H9 (cell line): ENCODE measurements at regions not wholly inside any gene's neighbourhood (a gene's known extent, or its start where the extent isn't known, plus 50 kb on each side); places are given as distances from the start of the nearest gene placed in this dataset.

Experiments used
- DNase-seq: peaks from one replicate; pipeline ENCODE4 v3.0.0-alpha.2; 2017
- H2AFZ ChIP-seq: one replicate; pipeline ENCODE4 v1.6.1; 2013; ENCODE audit warnings: mild to moderate bottlenecking, low read length, control low read depth, moderate library complexity
- H2AK5ac ChIP-seq: 2 replicates; pipeline ENCODE4 v1.6.1; 2013; ENCODE audit warnings: low read length, control low read depth, mixed read lengths; ENCODE audit not compliant: insufficient read length
- H2BK120ac ChIP-seq: one replicate; pipeline ENCODE4 v1.6.1; 2013; ENCODE audit warnings: low read depth, mild to moderate bottlenecking, low read length, control low read depth, inconsistent platforms; ENCODE audit not compliant: poor library complexity, severe bottlenecking
- H2BK12ac ChIP-seq: 2 replicates; pipeline ENCODE4 v1.6.1; 2013; ENCODE audit warnings: low read length, control low read depth, mixed read lengths, low read depth; ENCODE audit not compliant: insufficient read length
- H2BK15ac ChIP-seq: 2 replicates; pipeline ENCODE4 v1.6.1; 2013; ENCODE audit warnings: low read depth, low read length, control low read depth
- H2BK20ac ChIP-seq: one replicate; pipeline ENCODE4 v1.6.1; 2013; ENCODE audit warnings: low read depth, mild to moderate bottlenecking, low read length, control low read depth, inconsistent platforms; ENCODE audit not compliant: poor library complexity, severe bottlenecking
- H2BK5ac ChIP-seq: 2 replicates; pipeline ENCODE4 v1.6.1; 2013; ENCODE audit warnings: low read length, control low read depth, mixed read lengths; ENCODE audit not compliant: insufficient read length
- H3K14ac ChIP-seq: 2 replicates; pipeline ENCODE4 v1.6.1; 2013; ENCODE audit warnings: low read length, control low read depth; ENCODE audit not compliant: insufficient read depth
- H3K18ac ChIP-seq: 2 replicates; pipeline ENCODE4 v1.6.1; 2013; ENCODE audit warnings: low read depth, mild to moderate bottlenecking, mixed read lengths, low read length, control low read depth; ENCODE audit not compliant: insufficient read length
- H3K23ac ChIP-seq: 2 replicates; pipeline ENCODE4 v1.6.1; 2013; ENCODE audit warnings: low read length, control low read depth, mixed read lengths, low read depth; ENCODE audit not compliant: insufficient read length
- H3K23me2 ChIP-seq: 2 replicates; pipeline ENCODE4 v1.6.1; 2013; ENCODE audit warnings: low read depth, mild to moderate bottlenecking, mixed read lengths, low read length, control low read depth; ENCODE audit not compliant: insufficient read length, poor library complexity, severe bottlenecking
- H3K27ac ChIP-seq: 2 replicates; pipeline ENCODE4 v1.5.1; 2013; ENCODE audit warnings: low read length, control low read depth, mixed read lengths, low read depth; ENCODE audit not compliant: insufficient read length
- H3K27me3 ChIP-seq: 2 replicates; pipeline ENCODE4 v1.6.1; 2013; ENCODE audit warnings: low read length, control low read depth, inconsistent platforms; ENCODE audit not compliant: insufficient read depth
- H3K4ac ChIP-seq: 2 replicates; pipeline ENCODE4 v1.6.1; 2013; ENCODE audit warnings: low read depth, mild to moderate bottlenecking, control low read depth, inconsistent platforms, low read length, moderate library complexity
- H3K4me1 ChIP-seq: 2 replicates; pipeline ENCODE4 v1.6.1; 2013; ENCODE audit warnings: low read length, control low read depth, inconsistent platforms; ENCODE audit not compliant: insufficient read depth
- H3K4me2 ChIP-seq: 2 replicates; pipeline ENCODE4 v1.6.1; 2013; ENCODE audit warnings: low read length, control low read depth, mixed read lengths; ENCODE audit not compliant: insufficient read length, insufficient read depth
- H3K56ac ChIP-seq: 2 replicates; pipeline ENCODE4 v1.6.1; 2013; ENCODE audit warnings: low read depth, mild to moderate bottlenecking, mixed read lengths, low read length, control low read depth; ENCODE audit not compliant: insufficient read length
- H3K79me1 ChIP-seq: 2 replicates; pipeline ENCODE4 v1.6.1; 2013; ENCODE audit warnings: low read depth, mild to moderate bottlenecking, moderate library complexity, low read length, control low read depth, inconsistent platforms; ENCODE audit not compliant: insufficient read depth, poor library complexity, severe bottlenecking
- H3K79me2 ChIP-seq: 2 replicates; pipeline ENCODE4 v1.6.1; 2013; ENCODE audit warnings: low read length, control low read depth, inconsistent platforms; ENCODE audit not compliant: insufficient read depth
- H3K9ac ChIP-seq: 2 replicates; pipeline ENCODE4 v1.6.1; 2013; ENCODE audit warnings: low read length, control low read depth, mixed read lengths; ENCODE audit not compliant: insufficient read length; ENCODE audit errors: extremely low read depth
- H3K9me3 ChIP-seq: one replicate; pipeline ENCODE4 v1.6.1; 2013; ENCODE audit warnings: low read depth, low read length, inconsistent platforms; ENCODE audit not compliant: control insufficient read depth
- H3T11ph ChIP-seq: one replicate; pipeline ENCODE4 v1.6.1; 2013; ENCODE audit warnings: mild to moderate bottlenecking, low read length, control low read depth, inconsistent platforms
- H4K20me1 ChIP-seq: one replicate; pipeline ENCODE4 v1.6.1; 2013; ENCODE audit not compliant: control insufficient read depth, insufficient read length, insufficient read depth
- H4K5ac ChIP-seq: 2 replicates; pipeline ENCODE4 v1.6.1; 2013; ENCODE audit warnings: low read depth, mild to moderate bottlenecking, mixed read lengths, low read length, control low read depth; ENCODE audit not compliant: insufficient read length
- H4K8ac ChIP-seq: replicated peaks from 2 replicates; pipeline ENCODE4 v1.6.1; 2013; ENCODE audit warnings: low read length, control low read depth, mixed read lengths, low read depth; ENCODE audit not compliant: insufficient read length
- H4K91ac ChIP-seq: 2 replicates; pipeline ENCODE4 v1.6.1; 2013; ENCODE audit warnings: low read depth, mild to moderate bottlenecking, moderate library complexity, mixed read lengths, low read length, control low read depth; ENCODE audit not compliant: insufficient read length
- H3K27ac Mint-ChIP-seq, 3 experiments: 2 replicates in 2 of 3; 3 replicates in 1 of 3; pipeline ENCODE4 v1.8.0; 2020 to 2021; ENCODE audit warnings: mixed read lengths in 3 of 3, mild to moderate bottlenecking in 1 of 3, moderate library complexity in 1 of 3
- H3K27me3 Mint-ChIP-seq: 2 replicates; pipeline ENCODE4 v1.8.0; 2021; ENCODE audit warnings: low read depth, mild to moderate bottlenecking, moderate library complexity, mixed read lengths
- H3K36me3 Mint-ChIP-seq, 3 experiments: 2 replicates in 2 of 3; 3 replicates in 1 of 3; pipeline ENCODE4 v1.8.0; 2020 to 2021; ENCODE audit warnings: low read depth in 3 of 3, mixed read lengths in 3 of 3; ENCODE audit not compliant: insufficient read depth in 1 of 3
- H3K4me1 Mint-ChIP-seq, 2 experiments: 2 replicates each; pipeline ENCODE4 v1.8.0; 2020; ENCODE audit warnings: mixed read lengths in 2 of 2
- H3K4me3 Mint-ChIP-seq, 2 experiments: 2 replicates in 1 of 2; 3 replicates in 1 of 2; pipeline ENCODE4 v1.8.0; 2020 to 2021; ENCODE audit warnings: mild to moderate bottlenecking in 2 of 2, mixed read lengths in 2 of 2, moderate library complexity in 1 of 2
- H3K9me3 Mint-ChIP-seq, 2 experiments: 2 replicates in 1 of 2; 3 replicates in 1 of 2; pipeline ENCODE4 v1.8.0; 2020; ENCODE audit warnings: mild to moderate bottlenecking in 2 of 2, mixed read lengths in 2 of 2, moderate library complexity in 1 of 2
- TF ChIP-seq, protein P1 (sequence below): fragments of 200-600 bp; sonication (generic); conservative IDR thresholded peaks from 3 replicates; pipeline ENCODE4 v1.8.0; 2021; ENCODE audit warnings: antibody characterized with exemption, mild to moderate bottlenecking

GRCh38 chr7:85806321-85806720, 619.5 kb upstream of the SEMA3D start:
- Mint-ChIP-seq H3K4me1 (no peaks in the 10 kb centered on the region), H3K4me3 (no peak overlapping the region), H3K27ac (peak overlapping the region in 1 of 3 experiments; percentile 74; a peak in 1 of 7 replicates), H3K36me3 (no peaks in the 10 kb centered on the region), H3K27me3 (no peaks in the 10 kb centered on the region), H3K9me3 (no peaks in the 10 kb centered on the region; a peak in 1 of 5 replicates)
- Histone ChIP-seq H3K23me2 (no peaks in the 10 kb centered on the region), H3K9ac (no peak overlapping the region), H2BK20ac (no peak overlapping the region), H2AK5ac (no peak overlapping the region), H3K27me3 (no peaks in the 10 kb centered on the region), H2BK5ac (no peak overlapping the region), H3K79me1 (no peaks in the 10 kb centered on the region), H4K20me1 (no peaks in the 10 kb centered on the region), H3K4me1 (no peaks in the 10 kb centered on the region), H3K23ac (no peak overlapping the region), H3K18ac (no peak overlapping the region), H3K56ac (no peak overlapping the region), H3K27ac (no peak overlapping the region), H4K8ac (no peak overlapping the region), H3T11ph (no peak overlapping the region), H3K14ac (no peak overlapping the region), H3K79me2 (no peaks in the 10 kb centered on the region), H2AFZ (no peak overlapping the region), H2BK15ac (no peak overlapping the region), H3K4me2 (no peak overlapping the region), H2BK12ac (no peak overlapping the region), H2BK120ac (no peak overlapping the region), H3K9me3 (no peaks in the 10 kb centered on the region), H4K5ac (no peak overlapping the region), H4K91ac (no peak overlapping the region), H3K4ac (no peak overlapping the region)
- TF ChIP-seq, protein P1, sequence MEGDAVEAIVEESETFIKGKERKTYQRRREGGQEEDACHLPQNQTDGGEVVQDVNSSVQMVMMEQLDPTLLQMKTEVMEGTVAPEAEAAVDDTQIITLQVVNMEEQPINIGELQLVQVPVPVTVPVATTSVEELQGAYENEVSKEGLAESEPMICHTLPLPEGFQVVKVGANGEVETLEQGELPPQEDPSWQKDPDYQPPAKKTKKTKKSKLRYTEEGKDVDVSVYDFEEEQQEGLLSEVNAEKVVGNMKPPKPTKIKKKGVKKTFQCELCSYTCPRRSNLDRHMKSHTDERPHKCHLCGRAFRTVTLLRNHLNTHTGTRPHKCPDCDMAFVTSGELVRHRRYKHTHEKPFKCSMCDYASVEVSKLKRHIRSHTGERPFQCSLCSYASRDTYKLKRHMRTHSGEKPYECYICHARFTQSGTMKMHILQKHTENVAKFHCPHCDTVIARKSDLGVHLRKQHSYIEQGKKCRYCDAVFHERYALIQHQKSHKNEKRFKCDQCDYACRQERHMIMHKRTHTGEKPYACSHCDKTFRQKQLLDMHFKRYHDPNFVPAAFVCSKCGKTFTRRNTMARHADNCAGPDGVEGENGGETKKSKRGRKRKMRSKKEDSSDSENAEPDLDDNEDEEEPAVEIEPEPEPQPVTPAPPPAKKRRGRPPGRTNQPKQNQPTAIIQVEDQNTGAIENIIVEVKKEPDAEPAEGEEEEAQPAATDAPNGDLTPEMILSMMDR: peak; percentile 64
- DNase-seq: peak; percentile 53
